ENCODE measurements at regions not wholly inside any gene's neighbourhood (a gene's known extent, or its start where the extent isn't known, plus 50 kb on each side); places are given as distances from the start of the nearest gene placed in this dataset.

DNA sequence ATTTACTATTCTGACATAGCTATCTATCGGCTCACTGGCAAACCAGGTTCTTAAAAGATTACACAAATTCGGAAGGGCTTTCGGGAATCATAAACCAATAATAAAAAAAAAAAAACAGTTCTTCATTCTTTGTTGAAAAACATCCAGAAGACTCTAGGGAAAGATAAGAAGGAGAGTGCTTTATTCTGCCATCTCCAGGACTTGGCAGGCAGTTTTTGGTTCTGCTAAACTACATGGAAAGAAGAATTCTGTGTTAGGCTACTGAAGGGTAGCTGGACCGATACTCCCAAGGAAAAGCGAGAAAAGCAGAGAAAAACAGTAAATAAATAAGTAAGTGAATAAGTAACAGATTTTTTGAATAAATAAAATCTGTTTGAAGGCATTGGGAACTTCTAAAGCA is 423.5 kb upstream of the KLF6 start:
- ChIA-PET POLR2A (no interaction called here), CTCF (no interaction called here)
- TF ChIP-seq JAZF1 (CRISPR knock-in tag; IDR thresholded peaks at IDR 0.05) (no peak), PRRX2 (CRISPR knock-in tag; IDR thresholded peaks at IDR 0.05) (no peak), KAT7 (CRISPR knock-in tag; IDR thresholded peaks at IDR 0.05; ENCODE audit: borderline replicate concordance) (no peak), TCF7 (CRISPR knock-in tag; IDR thresholded peaks at IDR 0.05; ENCODE audit: low read depth) (no peak)
- TF ChIP-seq, protein P1, sequence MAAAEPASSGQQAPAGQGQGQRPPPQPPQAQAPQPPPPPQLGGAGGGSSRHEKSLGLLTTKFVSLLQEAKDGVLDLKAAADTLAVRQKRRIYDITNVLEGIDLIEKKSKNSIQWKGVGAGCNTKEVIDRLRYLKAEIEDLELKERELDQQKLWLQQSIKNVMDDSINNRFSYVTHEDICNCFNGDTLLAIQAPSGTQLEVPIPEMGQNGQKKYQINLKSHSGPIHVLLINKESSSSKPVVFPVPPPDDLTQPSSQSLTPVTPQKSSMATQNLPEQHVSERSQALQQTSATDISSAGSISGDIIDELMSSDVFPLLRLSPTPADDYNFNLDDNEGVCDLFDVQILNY (CRISPR knock-in tag; IDR thresholded peaks at IDR 0.05), result no peak
- TF ChIP-seq, protein P2, sequence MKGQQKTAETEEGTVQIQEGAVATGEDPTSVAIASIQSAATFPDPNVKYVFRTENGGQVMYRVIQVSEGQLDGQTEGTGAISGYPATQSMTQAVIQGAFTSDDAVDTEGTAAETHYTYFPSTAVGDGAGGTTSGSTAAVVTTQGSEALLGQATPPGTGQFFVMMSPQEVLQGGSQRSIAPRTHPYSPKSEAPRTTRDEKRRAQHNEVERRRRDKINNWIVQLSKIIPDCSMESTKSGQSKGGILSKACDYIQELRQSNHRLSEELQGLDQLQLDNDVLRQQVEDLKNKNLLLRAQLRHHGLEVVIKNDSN (CRISPR knock-in tag; IDR thresholded peaks at IDR 0.05), result no peak
- TF ChIP-seq, protein P3, sequence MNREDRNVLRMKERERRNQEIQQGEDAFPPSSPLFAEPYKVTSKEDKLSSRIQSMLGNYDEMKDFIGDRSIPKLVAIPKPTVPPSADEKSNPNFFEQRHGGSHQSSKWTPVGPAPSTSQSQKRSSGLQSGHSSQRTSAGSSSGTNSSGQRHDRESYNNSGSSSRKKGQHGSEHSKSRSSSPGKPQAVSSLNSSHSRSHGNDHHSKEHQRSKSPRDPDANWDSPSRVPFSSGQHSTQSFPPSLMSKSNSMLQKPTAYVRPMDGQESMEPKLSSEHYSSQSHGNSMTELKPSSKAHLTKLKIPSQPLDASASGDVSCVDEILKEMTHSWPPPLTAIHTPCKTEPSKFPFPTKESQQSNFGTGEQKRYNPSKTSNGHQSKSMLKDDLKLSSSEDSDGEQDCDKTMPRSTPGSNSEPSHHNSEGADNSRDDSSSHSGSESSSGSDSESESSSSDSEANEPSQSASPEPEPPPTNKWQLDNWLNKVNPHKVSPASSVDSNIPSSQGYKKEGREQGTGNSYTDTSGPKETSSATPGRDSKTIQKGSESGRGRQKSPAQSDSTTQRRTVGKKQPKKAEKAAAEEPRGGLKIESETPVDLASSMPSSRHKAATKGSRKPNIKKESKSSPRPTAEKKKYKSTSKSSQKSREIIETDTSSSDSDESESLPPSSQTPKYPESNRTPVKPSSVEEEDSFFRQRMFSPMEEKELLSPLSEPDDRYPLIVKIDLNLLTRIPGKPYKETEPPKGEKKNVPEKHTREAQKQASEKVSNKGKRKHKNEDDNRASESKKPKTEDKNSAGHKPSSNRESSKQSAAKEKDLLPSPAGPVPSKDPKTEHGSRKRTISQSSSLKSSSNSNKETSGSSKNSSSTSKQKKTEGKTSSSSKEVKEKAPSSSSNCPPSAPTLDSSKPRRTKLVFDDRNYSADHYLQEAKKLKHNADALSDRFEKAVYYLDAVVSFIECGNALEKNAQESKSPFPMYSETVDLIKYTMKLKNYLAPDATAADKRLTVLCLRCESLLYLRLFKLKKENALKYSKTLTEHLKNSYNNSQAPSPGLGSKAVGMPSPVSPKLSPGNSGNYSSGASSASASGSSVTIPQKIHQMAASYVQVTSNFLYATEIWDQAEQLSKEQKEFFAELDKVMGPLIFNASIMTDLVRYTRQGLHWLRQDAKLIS (CRISPR knock-in tag; IDR thresholded peaks at IDR 0.05; ENCODE audit: borderline replicate concordance), result no peak

DNA sequence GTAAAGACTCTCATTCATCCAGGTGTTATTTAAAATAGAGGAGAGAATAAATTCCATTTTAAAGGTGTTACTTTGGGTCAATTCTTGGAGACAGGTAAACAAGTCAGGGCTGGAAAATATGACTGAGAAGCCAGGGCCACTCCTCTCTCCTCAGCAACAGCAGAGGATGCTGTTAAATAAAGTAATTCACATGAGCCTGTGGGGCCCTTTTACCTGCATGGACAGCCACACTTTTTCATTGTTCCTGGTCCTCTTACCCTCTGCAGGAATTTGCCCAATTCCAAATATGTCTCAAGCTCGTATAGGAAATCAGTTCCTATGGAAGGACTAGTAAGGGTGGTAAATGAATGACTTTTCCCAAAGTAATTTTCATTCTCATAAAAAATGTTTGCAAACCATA is 420.1 kb upstream of the KLF6 start:
- ChIA-PET CTCF (no interaction called here), POLR2A (no interaction called here)
- H3K27me3 Mint-ChIP-seq (ENCODE audit: low read depth), result no peaks in the 10 kb centered on the region
- TF ChIP-seq SMAD3 (CRISPR knock-in tag; IDR thresholded peaks at IDR 0.05; ENCODE audit: borderline replicate concordance), result no peak
- TF ChIP-seq, protein P4, sequence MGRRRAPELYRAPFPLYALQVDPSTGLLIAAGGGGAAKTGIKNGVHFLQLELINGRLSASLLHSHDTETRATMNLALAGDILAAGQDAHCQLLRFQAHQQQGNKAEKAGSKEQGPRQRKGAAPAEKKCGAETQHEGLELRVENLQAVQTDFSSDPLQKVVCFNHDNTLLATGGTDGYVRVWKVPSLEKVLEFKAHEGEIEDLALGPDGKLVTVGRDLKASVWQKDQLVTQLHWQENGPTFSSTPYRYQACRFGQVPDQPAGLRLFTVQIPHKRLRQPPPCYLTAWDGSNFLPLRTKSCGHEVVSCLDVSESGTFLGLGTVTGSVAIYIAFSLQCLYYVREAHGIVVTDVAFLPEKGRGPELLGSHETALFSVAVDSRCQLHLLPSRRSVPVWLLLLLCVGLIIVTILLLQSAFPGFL (CRISPR knock-in tag; IDR thresholded peaks at IDR 0.05; ENCODE audit: borderline replicate concordance), result no peak
- TF ChIP-seq, protein P2 (CRISPR knock-in tag; IDR thresholded peaks at IDR 0.05), result no peak
- TF ChIP-seq, protein P5, sequence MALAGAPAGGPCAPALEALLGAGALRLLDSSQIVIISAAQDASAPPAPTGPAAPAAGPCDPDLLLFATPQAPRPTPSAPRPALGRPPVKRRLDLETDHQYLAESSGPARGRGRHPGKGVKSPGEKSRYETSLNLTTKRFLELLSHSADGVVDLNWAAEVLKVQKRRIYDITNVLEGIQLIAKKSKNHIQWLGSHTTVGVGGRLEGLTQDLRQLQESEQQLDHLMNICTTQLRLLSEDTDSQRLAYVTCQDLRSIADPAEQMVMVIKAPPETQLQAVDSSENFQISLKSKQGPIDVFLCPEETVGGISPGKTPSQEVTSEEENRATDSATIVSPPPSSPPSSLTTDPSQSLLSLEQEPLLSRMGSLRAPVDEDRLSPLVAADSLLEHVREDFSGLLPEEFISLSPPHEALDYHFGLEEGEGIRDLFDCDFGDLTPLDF (CRISPR knock-in tag; IDR thresholded peaks at IDR 0.05), result no peak
- no peak for TF ChIP-seq KAT7 (CRISPR knock-in tag; IDR thresholded peaks at IDR 0.05; ENCODE audit: borderline replicate concordance)
- TF ChIP-seq CREM (CRISPR knock-in tag; IDR thresholded peaks at IDR 0.05), result no peak
- TF ChIP-seq, protein P6, sequence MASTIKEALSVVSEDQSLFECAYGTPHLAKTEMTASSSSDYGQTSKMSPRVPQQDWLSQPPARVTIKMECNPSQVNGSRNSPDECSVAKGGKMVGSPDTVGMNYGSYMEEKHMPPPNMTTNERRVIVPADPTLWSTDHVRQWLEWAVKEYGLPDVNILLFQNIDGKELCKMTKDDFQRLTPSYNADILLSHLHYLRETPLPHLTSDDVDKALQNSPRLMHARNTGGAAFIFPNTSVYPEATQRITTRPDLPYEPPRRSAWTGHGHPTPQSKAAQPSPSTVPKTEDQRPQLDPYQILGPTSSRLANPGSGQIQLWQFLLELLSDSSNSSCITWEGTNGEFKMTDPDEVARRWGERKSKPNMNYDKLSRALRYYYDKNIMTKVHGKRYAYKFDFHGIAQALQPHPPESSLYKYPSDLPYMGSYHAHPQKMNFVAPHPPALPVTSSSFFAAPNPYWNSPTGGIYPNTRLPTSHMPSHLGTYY (CRISPR knock-in tag; IDR thresholded peaks at IDR 0.05), result no peak
- TF ChIP-seq, protein P7, sequence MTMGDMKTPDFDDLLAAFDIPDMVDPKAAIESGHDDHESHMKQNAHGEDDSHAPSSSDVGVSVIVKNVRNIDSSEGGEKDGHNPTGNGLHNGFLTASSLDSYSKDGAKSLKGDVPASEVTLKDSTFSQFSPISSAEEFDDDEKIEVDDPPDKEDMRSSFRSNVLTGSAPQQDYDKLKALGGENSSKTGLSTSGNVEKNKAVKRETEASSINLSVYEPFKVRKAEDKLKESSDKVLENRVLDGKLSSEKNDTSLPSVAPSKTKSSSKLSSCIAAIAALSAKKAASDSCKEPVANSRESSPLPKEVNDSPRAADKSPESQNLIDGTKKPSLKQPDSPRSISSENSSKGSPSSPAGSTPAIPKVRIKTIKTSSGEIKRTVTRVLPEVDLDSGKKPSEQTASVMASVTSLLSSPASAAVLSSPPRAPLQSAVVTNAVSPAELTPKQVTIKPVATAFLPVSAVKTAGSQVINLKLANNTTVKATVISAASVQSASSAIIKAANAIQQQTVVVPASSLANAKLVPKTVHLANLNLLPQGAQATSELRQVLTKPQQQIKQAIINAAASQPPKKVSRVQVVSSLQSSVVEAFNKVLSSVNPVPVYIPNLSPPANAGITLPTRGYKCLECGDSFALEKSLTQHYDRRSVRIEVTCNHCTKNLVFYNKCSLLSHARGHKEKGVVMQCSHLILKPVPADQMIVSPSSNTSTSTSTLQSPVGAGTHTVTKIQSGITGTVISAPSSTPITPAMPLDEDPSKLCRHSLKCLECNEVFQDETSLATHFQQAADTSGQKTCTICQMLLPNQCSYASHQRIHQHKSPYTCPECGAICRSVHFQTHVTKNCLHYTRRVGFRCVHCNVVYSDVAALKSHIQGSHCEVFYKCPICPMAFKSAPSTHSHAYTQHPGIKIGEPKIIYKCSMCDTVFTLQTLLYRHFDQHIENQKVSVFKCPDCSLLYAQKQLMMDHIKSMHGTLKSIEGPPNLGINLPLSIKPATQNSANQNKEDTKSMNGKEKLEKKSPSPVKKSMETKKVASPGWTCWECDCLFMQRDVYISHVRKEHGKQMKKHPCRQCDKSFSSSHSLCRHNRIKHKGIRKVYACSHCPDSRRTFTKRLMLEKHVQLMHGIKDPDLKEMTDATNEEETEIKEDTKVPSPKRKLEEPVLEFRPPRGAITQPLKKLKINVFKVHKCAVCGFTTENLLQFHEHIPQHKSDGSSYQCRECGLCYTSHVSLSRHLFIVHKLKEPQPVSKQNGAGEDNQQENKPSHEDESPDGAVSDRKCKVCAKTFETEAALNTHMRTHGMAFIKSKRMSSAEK (CRISPR knock-in tag; IDR thresholded peaks at IDR 0.05; ENCODE audit: borderline replicate concordance), result no peak
- TF ChIP-seq NFYB (CRISPR knock-in tag; conservative IDR thresholded peaks at IDR 0.05; ENCODE audit: low read depth), result no peak
- no peak for TF ChIP-seq OVOL2 (CRISPR knock-in tag; IDR thresholded peaks at IDR 0.05; ENCODE audit: borderline replicate concordance)
- TF ChIP-seq, protein P8, sequence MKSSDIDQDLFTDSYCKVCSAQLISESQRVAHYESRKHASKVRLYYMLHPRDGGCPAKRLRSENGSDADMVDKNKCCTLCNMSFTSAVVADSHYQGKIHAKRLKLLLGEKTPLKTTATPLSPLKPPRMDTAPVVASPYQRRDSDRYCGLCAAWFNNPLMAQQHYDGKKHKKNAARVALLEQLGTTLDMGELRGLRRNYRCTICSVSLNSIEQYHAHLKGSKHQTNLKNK (CRISPR knock-in tag; IDR thresholded peaks at IDR 0.05), result no peak
- TF ChIP-seq MYBL2 (CRISPR knock-in tag; IDR thresholded peaks at IDR 0.05), result no peak
- H3K4me3 Mint-ChIP-seq, result no peak overlapping the region
- no peaks in the 10 kb centered on the region for H3K36me3 Mint-ChIP-seq
- ATAC-seq (no peak), DNase-seq (ENCODE audit: low spot score) (no peak)
- no peak overlapping the region for H3K27ac Mint-ChIP-seq
- H3K4me1 Mint-ChIP-seq, result peaks cover 13% of the 10 kb centered on the region
- no peaks in the 10 kb centered on the region for H3K9me3 Mint-ChIP-seq

More for the DNA sequence above, 423.5 kb upstream of the KLF6 start:
- H3K27ac Mint-ChIP-seq, result no peak overlapping the region
- H3K4me1 Mint-ChIP-seq, result peaks cover 16% of the 10 kb centered on the region
- H3K9me3 Mint-ChIP-seq, result no peaks in the 10 kb centered on the region
- no peaks in the 10 kb centered on the region for H3K27me3 Mint-ChIP-seq (ENCODE audit: low read depth)
- DNase-seq (ENCODE audit: low spot score), result no peak
- no peaks in the 10 kb centered on the region for H3K36me3 Mint-ChIP-seq
- no peak overlapping the region for H3K4me3 Mint-ChIP-seq
- no peak for ATAC-seq
